Loucy (cell line): ENCODE measurements at regions not wholly inside any gene's neighbourhood (a gene's known extent, or its start where the extent isn't known, plus 50 kb on each side); places are given as distances from the start of the nearest gene placed in this dataset.

Experiments
- H2AFZ ChIP-seq: fragments of 200-600 bp; sonication (generic); 2 replicates; pipeline ENCODE4 v1.6.0; 2016; ENCODE audit warnings: antibody characterized with exemption, mild to moderate bottlenecking, low read length, moderate library complexity
- H3F3A ChIP-seq: fragments of 200-600 bp; 2 replicates; pipeline ENCODE4 v1.6.0; 2016; ENCODE audit warnings: antibody characterized with exemption, low read depth, mild to moderate bottlenecking
- H3K27me3 ChIP-seq: fragments of 200-600 bp; sonication (generic); 2 replicates; pipeline ENCODE4 v1.6.1; 2014; ENCODE audit warnings: low read length, mild to moderate bottlenecking; ENCODE audit not compliant: insufficient read depth, poor library complexity, severe bottlenecking
- H3K36me3 ChIP-seq: fragments of 200-600 bp; sonication (generic); 2 replicates; pipeline ENCODE4 v1.6.1; 2016; ENCODE audit warnings: low read length; ENCODE audit not compliant: insufficient read depth
- H3K4me1 ChIP-seq: fragments of 200-600 bp; sonication (generic); 2 replicates; pipeline ENCODE4 v1.5.1; 2014; ENCODE audit warnings: low read length, mild to moderate bottlenecking; ENCODE audit not compliant: insufficient read depth, poor library complexity, severe bottlenecking
- H3K4me2 ChIP-seq: fragments of 200-600 bp; sonication (generic); 2 replicates; pipeline ENCODE4 v1.6.0; 2014; ENCODE audit warnings: antibody characterized with exemption, low read length, low read depth, mild to moderate bottlenecking; ENCODE audit not compliant: poor library complexity, severe bottlenecking
- H3K4me3 ChIP-seq: fragments of 200-600 bp; sonication (generic); 2 replicates; pipeline ENCODE4 v1.5.1; 2014; ENCODE audit warnings: low read length, mild to moderate bottlenecking, mixed read lengths; ENCODE audit not compliant: poor library complexity, severe bottlenecking
- H3K79me2 ChIP-seq: fragments of 200-600 bp; sonication (generic); 2 replicates; pipeline ENCODE4 v1.6.1; 2014; ENCODE audit warnings: low read length; ENCODE audit not compliant: insufficient read depth
- H3K9ac ChIP-seq: fragments of 200-600 bp; sonication (generic); 2 replicates; pipeline ENCODE4 v1.6.0; 2014; ENCODE audit warnings: mild to moderate bottlenecking, low read depth, low read length, moderate library complexity; ENCODE audit not compliant: poor library complexity, severe bottlenecking
- H3K9me2 ChIP-seq: fragments of 200-600 bp; sonication (generic); replicated peaks from 2 replicates; pipeline ENCODE4 v1.6.1; 2016; ENCODE audit warnings: low read depth, low read length, mixed read lengths
- H3K9me3 ChIP-seq: fragments of 200-600 bp; sonication (generic); 2 replicates; pipeline ENCODE4 v1.6.1; 2014; ENCODE audit warnings: mild to moderate bottlenecking, antibody characterized with exemption, low read length, low read depth; ENCODE audit not compliant: insufficient read depth
- H4K20me1 ChIP-seq: fragments of 200-600 bp; sonication (generic); 2 replicates; pipeline ENCODE4 v1.6.0; 2014; ENCODE audit warnings: antibody characterized with exemption, low read length, mild to moderate bottlenecking; ENCODE audit not compliant: insufficient read depth, poor library complexity, severe bottlenecking
- EZH2phosphoT487 ChIP-seq: fragments of 200-600 bp; IDR thresholded peaks from 2 replicates; pipeline ENCODE4 v1.6.1; 2018; ENCODE audit warnings: antibody characterized with exemption, mild to moderate bottlenecking, moderate library complexity, borderline replicate concordance
- TF ChIP-seq, protein P1 (sequence below): fragments of 200-600 bp; sonication (generic); conservative IDR thresholded peaks from 2 replicates; pipeline ENCODE4 v1.5.1; 2014; ENCODE audit warnings: mild to moderate bottlenecking, antibody characterized with exemption, low read length

DNA sequence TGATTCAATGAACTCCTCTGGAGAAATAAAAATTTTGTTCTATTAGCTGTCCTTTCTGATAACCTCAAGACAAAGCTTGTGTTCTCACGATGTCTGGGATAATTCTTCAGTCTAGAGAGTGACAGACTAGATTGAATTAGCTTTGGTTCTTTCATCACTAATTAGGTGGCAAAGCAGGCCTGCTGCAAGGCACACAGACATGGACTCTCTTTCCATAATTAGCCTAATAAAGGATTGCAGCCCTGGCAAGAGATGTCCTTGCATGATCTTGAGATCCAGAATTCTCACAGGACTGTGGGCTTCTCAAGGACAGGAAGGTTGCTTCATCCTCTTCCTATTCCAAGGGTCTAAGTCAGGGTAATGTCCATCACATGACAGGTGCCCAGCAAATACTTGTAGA is 245.6 kb upstream of the ZC3H12C start:
- H3K9me2 ChIP-seq, result no peaks in the 10 kb centered on the region
- no peak overlapping the region for H3K9ac ChIP-seq
- H3K9me3 ChIP-seq, result no peaks in the 10 kb centered on the region
- H3K4me1 ChIP-seq, result no peaks in the 10 kb centered on the region
- no peaks in the 10 kb centered on the region for H3K79me2 ChIP-seq
- no peaks in the 10 kb centered on the region for H3K27me3 ChIP-seq
- no peaks in the 10 kb centered on the region for H3K36me3 ChIP-seq
- H3K4me2 ChIP-seq, result no peak overlapping the region
- no peak overlapping the region for H2AFZ ChIP-seq
- no peaks in the 10 kb centered on the region for H4K20me1 ChIP-seq
- H3F3A ChIP-seq, result no peaks in the 10 kb centered on the region
- H3K4me3 ChIP-seq, result no peak overlapping the region
- TF ChIP-seq EZH2phosphoT487, result no peak
- TF ChIP-seq, protein P1, sequence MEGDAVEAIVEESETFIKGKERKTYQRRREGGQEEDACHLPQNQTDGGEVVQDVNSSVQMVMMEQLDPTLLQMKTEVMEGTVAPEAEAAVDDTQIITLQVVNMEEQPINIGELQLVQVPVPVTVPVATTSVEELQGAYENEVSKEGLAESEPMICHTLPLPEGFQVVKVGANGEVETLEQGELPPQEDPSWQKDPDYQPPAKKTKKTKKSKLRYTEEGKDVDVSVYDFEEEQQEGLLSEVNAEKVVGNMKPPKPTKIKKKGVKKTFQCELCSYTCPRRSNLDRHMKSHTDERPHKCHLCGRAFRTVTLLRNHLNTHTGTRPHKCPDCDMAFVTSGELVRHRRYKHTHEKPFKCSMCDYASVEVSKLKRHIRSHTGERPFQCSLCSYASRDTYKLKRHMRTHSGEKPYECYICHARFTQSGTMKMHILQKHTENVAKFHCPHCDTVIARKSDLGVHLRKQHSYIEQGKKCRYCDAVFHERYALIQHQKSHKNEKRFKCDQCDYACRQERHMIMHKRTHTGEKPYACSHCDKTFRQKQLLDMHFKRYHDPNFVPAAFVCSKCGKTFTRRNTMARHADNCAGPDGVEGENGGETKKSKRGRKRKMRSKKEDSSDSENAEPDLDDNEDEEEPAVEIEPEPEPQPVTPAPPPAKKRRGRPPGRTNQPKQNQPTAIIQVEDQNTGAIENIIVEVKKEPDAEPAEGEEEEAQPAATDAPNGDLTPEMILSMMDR, result no peak

DNA sequence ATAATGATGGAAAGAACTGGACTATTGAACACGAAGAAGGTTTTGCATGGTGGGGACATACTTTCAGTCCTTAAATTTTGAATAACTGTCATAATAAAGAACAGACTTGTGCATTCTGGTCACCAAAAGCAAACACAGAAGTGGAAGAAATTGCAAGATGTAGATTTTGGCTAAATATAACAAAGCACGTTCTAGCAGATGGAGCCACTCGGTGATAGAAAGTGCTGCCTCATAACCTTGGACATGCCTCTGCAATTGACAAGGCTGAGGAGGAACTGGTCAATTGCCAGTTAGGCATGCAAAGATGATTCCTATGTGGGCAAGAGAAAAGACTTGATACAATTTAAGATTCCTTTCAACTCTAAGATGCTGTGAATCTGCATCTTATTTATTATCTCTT is 244.1 kb upstream of the ZC3H12C start:
- no peaks in the 10 kb centered on the region for H3K36me3 ChIP-seq
- H3K9ac ChIP-seq, result no peak overlapping the region
- TF ChIP-seq EZH2phosphoT487, result no peak
- TF ChIP-seq, protein P1, result no peak
- no peaks in the 10 kb centered on the region for H4K20me1 ChIP-seq
- no peaks in the 10 kb centered on the region for H3K79me2 ChIP-seq
- no peaks in the 10 kb centered on the region for H3F3A ChIP-seq
- H3K9me2 ChIP-seq, result no peaks in the 10 kb centered on the region
- no peak overlapping the region for H2AFZ ChIP-seq
- no peaks in the 10 kb centered on the region for H3K27me3 ChIP-seq
- H3K4me2 ChIP-seq, result no peak overlapping the region
- no peak overlapping the region for H3K4me3 ChIP-seq
- no peaks in the 10 kb centered on the region for H3K9me3 ChIP-seq
- H3K4me1 ChIP-seq, result no peaks in the 10 kb centered on the region

GRCh38 chr11:109849946-109850345 is 243.2 kb upstream of the ZC3H12C start:
- no peak for TF ChIP-seq EZH2phosphoT487
- TF ChIP-seq, protein P1, result no peak
- no peak overlapping the region for H3K9ac ChIP-seq
- H3K36me3 ChIP-seq, result no peaks in the 10 kb centered on the region
- no peak overlapping the region for H2AFZ ChIP-seq
- no peaks in the 10 kb centered on the region for H4K20me1 ChIP-seq
- no peak overlapping the region for H3K4me3 ChIP-seq
- H3K4me2 ChIP-seq, result no peak overlapping the region
- H3K4me1 ChIP-seq, result no peaks in the 10 kb centered on the region
- no peaks in the 10 kb centered on the region for H3K79me2 ChIP-seq
- H3K9me3 ChIP-seq, result no peaks in the 10 kb centered on the region
- no peaks in the 10 kb centered on the region for H3K9me2 ChIP-seq
- H3K27me3 ChIP-seq, result no peaks in the 10 kb centered on the region
- no peaks in the 10 kb centered on the region for H3F3A ChIP-seq
